ENCODE measurements at regions not wholly inside any gene's neighbourhood (a gene's known extent, or its start where the extent isn't known, plus 50 kb on each side); places are given as distances from the start of the nearest gene placed in this dataset.

DNA sequence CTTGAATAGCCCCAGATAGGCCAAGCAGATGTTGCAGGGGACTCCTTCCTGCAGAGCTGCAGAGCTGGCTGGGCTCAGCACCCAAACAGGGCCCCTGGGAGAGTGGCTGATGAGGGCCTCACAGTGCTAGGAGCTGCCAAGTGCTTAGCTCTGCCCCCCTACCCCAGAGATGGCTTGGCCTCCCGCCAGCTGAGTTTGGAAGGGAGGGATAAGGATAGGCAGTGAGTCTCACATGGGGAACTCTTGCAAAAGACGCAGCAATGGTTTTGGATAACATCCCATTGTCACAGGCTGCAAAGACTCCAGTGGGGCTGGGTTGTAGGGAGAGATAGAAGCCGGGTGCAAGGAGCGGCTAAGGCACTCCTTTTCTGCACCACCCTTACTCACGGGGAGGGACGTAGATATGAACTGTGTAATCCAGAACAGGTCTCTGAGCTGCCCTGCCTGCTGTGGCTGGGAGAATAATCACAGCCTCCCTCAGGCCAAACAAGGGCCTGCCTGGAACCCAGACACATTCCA is 52.9 kb upstream of the MAF start:
- in situ Hi-C loops (cut with HindIII; ENCODE audit: low sequenced_read_pairs) = no loop called here

DNA sequence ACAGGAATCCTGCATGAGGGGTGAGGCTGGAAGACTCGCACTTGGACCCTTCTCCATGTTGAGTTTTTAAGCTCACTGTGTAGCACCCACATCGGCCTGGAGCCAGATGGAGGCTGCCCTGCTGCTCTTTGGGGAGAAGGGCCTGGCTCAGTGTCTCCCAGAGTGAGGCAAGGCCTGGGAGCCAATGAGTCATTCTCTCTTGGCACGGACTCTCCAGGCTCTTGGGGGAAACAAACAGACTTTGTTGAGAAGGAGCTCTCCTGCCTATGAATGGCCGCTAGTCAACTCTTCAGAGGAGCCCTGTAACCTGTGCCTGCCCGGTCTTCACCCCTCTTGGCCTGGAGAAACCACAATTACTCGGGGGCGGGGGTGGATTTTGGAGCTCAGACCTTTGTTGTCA is 50.8 kb upstream of the MAF start:
- in situ Hi-C loops (cut with HindIII; ENCODE audit: low sequenced_read_pairs) = no loop called here
